HS-5 (cell line): ENCODE measurements at regions not wholly inside any gene's neighbourhood (a gene's known extent, or its start where the extent isn't known, plus 50 kb on each side); places are given as distances from the start of the nearest gene placed in this dataset.
"Not testable (repeated sequence)": the region's sequence is repeated elsewhere in the genome, so short reads cannot be mapped to it uniquely, and the experiment has no call there.

ENCODE experiments used
- DNase-seq: peaks from one replicate; pipeline ENCODE4 v3.0.0-alpha.2; 2012; ENCODE audit warnings: low read depth

DNA sequence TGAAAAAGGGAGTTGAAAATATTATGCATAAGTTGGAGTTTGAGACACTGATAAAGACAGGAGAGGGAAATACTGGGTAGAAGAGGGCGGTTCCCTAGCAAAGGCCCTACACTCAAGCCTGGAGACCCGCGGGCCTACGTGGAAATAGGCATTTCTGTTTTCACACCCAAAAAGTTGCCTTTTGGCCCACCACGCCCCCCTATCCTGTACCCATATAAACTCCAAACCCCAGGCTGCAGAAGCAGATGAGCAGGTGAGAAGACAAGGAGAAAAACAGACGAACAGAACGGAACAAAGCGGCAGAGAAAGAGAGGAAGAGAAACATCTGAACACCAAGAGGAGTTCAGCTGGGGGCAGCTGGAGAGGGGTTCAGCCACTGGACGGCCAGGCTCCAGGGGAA, 177.9 kb downstream of the GALC start:
- DNase-seq, result no peak

DNA sequence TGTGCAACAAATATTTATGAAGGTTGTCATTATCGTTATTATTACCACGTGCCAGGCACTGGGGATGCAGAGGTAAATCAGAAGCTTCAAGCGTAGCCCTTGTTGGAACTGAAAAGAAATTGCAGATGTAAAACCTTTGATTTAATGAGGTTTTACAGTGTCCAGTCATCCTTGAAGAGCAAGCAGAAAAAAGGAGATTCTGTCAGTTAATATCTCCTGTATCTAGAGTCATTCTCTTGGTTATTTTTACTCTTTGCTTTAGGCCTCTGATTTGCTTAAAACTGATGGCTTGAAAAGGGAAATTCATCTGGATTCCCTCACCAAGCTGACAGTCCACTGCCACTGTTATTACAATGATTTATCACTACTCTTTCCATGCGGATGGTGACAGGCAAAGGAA, 179.3 kb downstream of the GALC start:
- no peak for DNase-seq

GRCh38 chr14:87813211-87813610, 179.8 kb downstream of the GALC start:
- DNase-seq, result no peak

- no peak for DNase-seq
These were observed 181.7 kb downstream of the GALC start for GRCh38 chr14:87811246-87811645.

- DNase-seq, result no peak
These were observed 182.3 kb downstream of the GALC start for GRCh38 chr14:87810711-87811110.

GRCh38 chr14:87809261-87809660, 183.7 kb downstream of the GALC start:
- no peak for DNase-seq

DNA sequence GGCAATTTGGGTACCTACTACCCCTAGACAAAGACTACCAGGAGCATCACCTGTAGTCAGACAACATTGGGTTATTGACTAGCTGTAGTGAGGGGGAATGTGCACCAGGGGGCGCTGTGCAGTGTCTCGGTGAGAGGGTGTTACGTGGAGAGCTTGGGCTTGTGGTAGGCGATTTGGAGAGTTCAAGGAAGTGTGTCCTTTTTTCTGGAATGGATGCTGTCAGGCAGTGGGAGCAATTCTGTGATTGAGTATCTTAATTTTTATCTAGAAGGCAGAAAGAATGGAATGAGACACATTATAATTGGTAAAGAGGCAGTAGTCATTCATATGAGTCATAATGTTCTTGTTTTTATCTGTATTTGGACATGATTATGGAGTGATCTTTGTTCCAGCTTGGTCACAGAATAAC, 187.7 kb downstream of the GALC start:
- DNase-seq, result no peak

GRCh38 chr14:87800216-87800615, 192.8 kb downstream of the GALC start:
- no peak for DNase-seq

DNA sequence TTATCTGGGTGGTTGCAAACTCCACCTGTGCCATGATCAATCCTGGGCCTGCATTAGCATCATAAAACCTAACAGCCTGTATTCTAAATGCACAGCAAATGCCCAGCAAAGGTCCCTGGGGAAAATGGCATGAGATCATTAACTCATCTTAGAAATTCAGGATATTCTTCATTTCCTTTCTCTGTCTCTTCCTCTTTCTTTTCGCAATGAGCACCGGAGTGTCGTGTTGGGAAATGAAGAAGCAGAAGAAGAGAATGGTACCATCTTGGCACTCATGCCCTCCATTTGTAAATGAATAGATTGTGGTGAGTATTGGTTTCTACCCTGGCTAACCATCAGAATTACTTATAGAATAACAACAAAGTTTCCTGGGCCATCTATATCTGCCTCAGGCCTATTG, 193.6 kb downstream of the GALC start:
- no peak for DNase-seq

- DNase-seq, result no peak
These were observed 196.0 kb downstream of the GALC start for GRCh38 chr14:87797001-87797400.

DNA sequence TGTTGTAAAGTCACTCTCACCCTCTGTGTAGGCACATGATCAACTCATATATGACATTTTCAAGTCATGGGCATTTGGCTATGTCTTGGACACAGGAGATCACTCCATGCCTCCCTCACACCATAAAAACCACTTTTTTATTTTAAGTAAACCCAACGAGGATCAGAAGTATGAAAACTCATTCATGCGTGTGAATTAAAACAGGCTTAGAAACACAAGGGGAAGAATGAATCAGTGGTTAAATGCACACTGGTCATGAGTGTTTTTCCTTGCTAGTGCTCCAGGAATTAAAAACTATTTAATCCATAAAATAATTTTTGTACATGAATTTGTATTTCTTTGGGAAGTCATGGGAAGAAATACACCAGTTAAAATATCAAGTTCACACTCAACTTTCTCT, 198.4 kb downstream of the GALC start:
- no peak for DNase-seq

- no peak for DNase-seq
These were observed 207.1 kb downstream of the GALC start for GRCh38 chr14:87785897-87786296.

DNA sequence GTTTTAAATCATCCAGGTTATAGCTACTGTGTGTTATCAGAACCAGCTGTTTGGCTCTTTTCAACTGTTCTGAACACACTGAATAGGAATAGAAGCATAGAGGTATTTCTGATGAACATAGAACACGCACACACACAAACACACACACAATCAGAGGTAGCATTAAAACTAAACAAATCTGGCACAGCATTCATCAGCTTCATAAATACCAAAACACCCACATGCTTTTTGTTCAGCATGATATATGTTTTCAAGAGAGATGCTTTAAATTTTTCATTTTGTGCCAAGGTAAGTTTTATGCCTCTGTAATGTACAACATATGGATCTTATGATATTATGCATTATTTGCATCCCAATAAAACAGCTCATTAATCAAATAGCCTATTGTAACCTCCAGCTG, 208.6 kb downstream of the GALC start:
- no peak for DNase-seq

DNA sequence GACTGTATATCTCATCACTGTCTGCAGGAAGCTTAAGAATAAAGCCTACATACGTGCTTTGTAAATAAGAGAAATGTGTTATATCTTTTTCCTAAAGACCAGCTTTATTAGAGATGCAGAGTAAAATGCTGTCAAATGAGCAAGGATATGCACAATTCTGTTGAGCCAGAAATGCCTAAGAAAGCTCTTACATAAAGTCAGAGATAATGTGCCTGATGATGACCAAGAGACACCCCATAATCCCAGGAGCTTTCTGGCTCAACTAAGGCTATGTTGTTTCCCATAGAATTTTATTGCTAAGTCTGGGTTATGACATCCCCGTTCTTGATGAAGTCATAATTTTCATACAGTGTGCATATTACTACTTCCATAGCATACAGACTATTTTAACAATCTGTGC, 209.9 kb downstream of the GALC start:
- no peak for DNase-seq

DNA sequence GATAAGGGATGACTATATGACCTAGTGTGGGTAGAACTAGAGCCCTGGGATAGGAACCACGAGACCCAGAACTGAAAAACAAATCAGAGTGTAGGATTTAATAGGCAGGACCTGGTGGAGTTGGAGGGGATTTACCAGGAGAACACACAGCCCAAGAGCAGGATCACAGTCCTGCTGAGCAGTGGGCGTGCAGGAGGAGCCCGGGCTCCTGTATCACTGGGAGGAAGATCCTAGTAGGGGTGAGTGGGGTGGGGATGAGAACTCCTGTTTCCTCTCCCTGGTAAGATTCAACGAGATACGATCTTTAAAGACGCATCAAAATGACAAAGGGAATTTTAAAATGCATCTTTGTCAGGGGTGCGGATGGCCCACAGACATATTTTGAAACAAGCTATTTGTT, 220.1 kb downstream of the GALC start:
- no peak for DNase-seq

DNA sequence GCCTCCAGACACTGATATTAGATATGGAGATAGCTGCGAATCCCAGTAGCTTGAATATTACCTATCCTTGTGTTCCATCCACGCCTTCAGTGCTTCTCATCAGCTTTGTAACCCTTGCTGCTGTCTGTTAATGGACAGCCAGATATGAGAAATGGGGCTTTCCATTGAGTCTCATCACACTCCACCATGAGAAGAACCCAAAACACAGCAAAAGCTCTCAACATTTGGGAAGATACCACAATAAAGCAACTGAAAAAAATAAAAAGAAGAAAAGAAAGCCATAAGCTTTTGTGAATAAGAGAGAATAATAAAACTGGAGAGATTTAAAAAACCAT, 225.4 kb downstream of the GALC start:
- DNase-seq, result no peak

- no peak for DNase-seq
These were observed 234.1 kb downstream of the GALC start for GRCh38 chr14:87758876-87759275.

GRCh38 chr14:87756661-87757060, 236.3 kb downstream of the GALC start:
- no peak for DNase-seq

DNA sequence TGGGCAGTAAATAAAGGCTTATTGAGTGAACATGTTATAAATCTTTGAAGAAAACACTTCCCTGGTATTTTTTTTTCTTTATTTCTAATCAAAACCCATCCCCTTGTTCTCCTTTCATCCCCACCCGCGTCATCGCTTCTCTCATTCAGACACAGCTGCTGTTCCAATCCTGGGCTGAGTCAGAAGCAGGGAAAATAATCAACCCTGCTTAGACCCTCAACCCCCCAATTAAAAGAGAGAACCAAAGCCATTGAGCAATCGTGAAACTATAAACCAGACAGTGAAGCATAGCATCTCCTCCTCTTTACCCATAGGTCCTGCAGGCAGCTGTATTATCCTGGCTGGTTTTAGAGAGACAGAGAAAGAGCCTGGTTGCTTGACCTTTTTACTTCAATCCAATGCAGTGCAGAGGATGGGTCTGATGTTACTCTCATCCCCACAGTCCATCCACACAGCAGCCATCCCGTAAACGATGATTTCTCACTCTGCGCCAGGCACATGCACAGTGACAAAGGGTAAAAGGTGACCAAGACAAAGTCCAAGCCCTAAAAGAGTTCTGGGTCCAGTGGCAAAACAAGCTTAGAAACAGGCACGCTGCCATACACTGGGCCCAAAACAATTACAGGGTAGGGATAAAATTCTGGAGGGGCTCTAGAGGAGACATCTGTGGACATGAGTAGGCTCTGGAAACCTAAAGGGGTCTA, 238.3 kb downstream of the GALC start:
- no peak for DNase-seq

DNA sequence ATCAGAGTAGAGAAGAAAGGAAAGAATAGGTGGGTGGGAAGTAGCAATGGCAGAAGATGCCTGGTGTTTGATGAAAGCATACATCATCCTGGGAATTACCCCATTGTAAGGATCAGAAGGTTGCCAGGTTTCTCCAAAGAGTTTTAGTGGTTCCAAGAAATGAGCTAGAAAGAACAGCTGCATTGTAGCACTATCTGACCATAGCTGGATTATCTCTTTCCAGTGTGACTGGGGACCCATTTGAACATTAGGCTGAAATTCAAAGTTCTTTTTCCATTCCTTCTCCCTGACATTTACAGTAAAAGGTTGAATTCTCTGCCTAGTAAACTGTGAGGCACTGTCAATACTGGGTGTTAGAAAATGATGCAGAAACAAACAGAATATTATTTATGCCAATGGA, 244.4 kb downstream of the GALC start:
- no peak for DNase-seq

- DNase-seq, result no peak
These were observed 247.4 kb downstream of the GALC start for GRCh38 chr14:87745507-87746118.

GRCh38 chr14:87734577-87735360, 258.2 kb downstream of the GALC start:
- DNase-seq, result not testable (repeated sequence)

- DNase-seq, result not testable (repeated sequence)
These were observed 259.9 kb downstream of the GALC start for GRCh38 chr14:87733115-87733514.
